GM23248 (cell line): ENCODE measurements at regions not wholly inside any gene's neighbourhood (a gene's known extent, or its start where the extent isn't known, plus 50 kb on each side); places are given as distances from the start of the nearest gene placed in this dataset.

ENCODE experiments used
- DNase-seq: peaks from one replicate; pipeline ENCODE4 v3.0.0-alpha.2; 2015
- H2AFZ ChIP-seq: fragments of 200-600 bp; sonication (generic); 2 replicates; pipeline ENCODE4 v1.6.1; 2016; ENCODE audit warnings: antibody characterized with exemption
- H3F3A ChIP-seq: fragments of 200-600 bp; sonication (generic); 2 replicates; pipeline ENCODE4 v1.6.1; 2016; ENCODE audit warnings: mild to moderate bottlenecking, antibody characterized with exemption, mixed run types; ENCODE audit not compliant: insufficient read depth
- H3K27ac ChIP-seq: fragments of 200-600 bp; sonication (generic); 2 replicates; pipeline ENCODE4 v1.5.1; 2016; ENCODE audit warnings: mild to moderate bottlenecking
- H3K27me3 ChIP-seq: fragments of 200-600 bp; sonication (generic); replicated peaks from 2 replicates; pipeline ENCODE4 v1.6.1; 2016; ENCODE audit warnings: mild to moderate bottlenecking; ENCODE audit not compliant: insufficient read depth
- H3K36me3 ChIP-seq: fragments of 200-600 bp; sonication (generic); 2 replicates; pipeline ENCODE4 v1.6.1; 2016; ENCODE audit warnings: low read depth, mild to moderate bottlenecking
- H3K4me1 ChIP-seq: fragments of 200-600 bp; sonication (generic); 2 replicates; pipeline ENCODE4 v1.6.1; 2016; ENCODE audit warnings: mild to moderate bottlenecking; ENCODE audit not compliant: insufficient read depth
- H3K4me2 ChIP-seq: fragments of 200-600 bp; sonication (generic); one replicate; pipeline ENCODE4 v1.6.1; 2016; ENCODE audit warnings: mild to moderate bottlenecking; ENCODE audit not compliant: unreplicated experiment
- H3K4me3 ChIP-seq: fragments of 200-600 bp; sonication (generic); 2 replicates; pipeline ENCODE4 v1.5.1; 2016; ENCODE audit warnings: mild to moderate bottlenecking
- H3K79me2 ChIP-seq: fragments of 200-600 bp; sonication (generic); 2 replicates; pipeline ENCODE4 v1.6.1; 2016; ENCODE audit warnings: mild to moderate bottlenecking; ENCODE audit not compliant: insufficient read depth
- H3K9ac ChIP-seq: fragments of 200-600 bp; sonication (generic); 2 replicates; pipeline ENCODE4 v1.6.1; 2016; ENCODE audit warnings: mild to moderate bottlenecking
- H3K9me2 ChIP-seq: fragments of 200-600 bp; sonication (generic); 2 replicates; pipeline ENCODE4 v1.6.1; 2016; ENCODE audit warnings: mixed run types, mild to moderate bottlenecking, moderate library complexity; ENCODE audit not compliant: insufficient read depth
- H3K9me3 ChIP-seq: fragments of 200-600 bp; sonication (generic); one replicate; pipeline ENCODE4 v1.6.1; 2017; ENCODE audit warnings: low read depth
- H4K20me1 ChIP-seq: fragments of 200-600 bp; sonication (generic); 2 replicates; pipeline ENCODE4 v1.6.0; 2016; ENCODE audit not compliant: insufficient read depth
- EZH2 ChIP-seq: fragments of 200-600 bp; sonication (generic); IDR thresholded peaks from 2 replicates; pipeline ENCODE4 v1.6.1; 2018; ENCODE audit warnings: antibody characterized with exemption, mild to moderate bottlenecking; ENCODE audit not compliant: insufficient read depth, poor library complexity, severe bottlenecking
- EZH2phosphoT487 ChIP-seq: fragments of 200-600 bp; sonication (generic); IDR thresholded peaks from 2 replicates; pipeline ENCODE4 v1.6.1; 2018; ENCODE audit warnings: antibody characterized with exemption, moderate library complexity, mild to moderate bottlenecking, low read depth; ENCODE audit not compliant: insufficient read depth
- WGBS, 2 experiments: methylation state at CpG; one replicate each; pipeline ENCODE4 v1.1.6; 2015 to 2017; ENCODE audit warnings: low lambda C conversion rate in 2 of 2, low coverage in 1 of 2; ENCODE audit errors: missing lambda C conversion rate in 2 of 2; 5-methylcytosine and 5-hydroxymethylcytosine counted together
- in situ Hi-C: fragments of 300-500 bp; cut with MboI; formaldehyde crosslinking; loops from 2 replicates; pipeline ENCODE4 v1.15.0; 2020

GRCh38 chr18:41410006-41410405 is 545.0 kb upstream of the PIK3C3 start:
- H2AFZ ChIP-seq = no peak overlapping the region
- no peak overlapping the region for H3K27ac ChIP-seq
- no peak overlapping the region for H3K4me2 ChIP-seq
- no peaks in the 10 kb centered on the region for H3K4me1 ChIP-seq
- H4K20me1 ChIP-seq = no peaks in the 10 kb centered on the region
- DNase-seq = no peak
- in situ Hi-C loops = no loop called here
- H3K9me3 ChIP-seq = no peaks in the 10 kb centered on the region
- H3K27me3 ChIP-seq = no peaks in the 10 kb centered on the region
- TF ChIP-seq EZH2 = no peak
- TF ChIP-seq EZH2phosphoT487 = no peak
- H3K9me2 ChIP-seq = no peaks in the 10 kb centered on the region
- H3K9ac ChIP-seq = no peak overlapping the region
- H3K36me3 ChIP-seq = no peaks in the 10 kb centered on the region
- no peak overlapping the region for H3K4me3 ChIP-seq
- no peaks in the 10 kb centered on the region for H3F3A ChIP-seq
- H3K79me2 ChIP-seq = no peaks in the 10 kb centered on the region

GRCh38 chr18:41406834-41407233 is 548.2 kb upstream of the PIK3C3 start:
- no peaks in the 10 kb centered on the region for H3K27me3 ChIP-seq
- H3K4me3 ChIP-seq = no peak overlapping the region
- DNase-seq = no peak
- no peaks in the 10 kb centered on the region for H4K20me1 ChIP-seq
- H3K4me1 ChIP-seq = no peaks in the 10 kb centered on the region
- H3K9me3 ChIP-seq = no peaks in the 10 kb centered on the region
- no peaks in the 10 kb centered on the region for H3K9me2 ChIP-seq
- TF ChIP-seq EZH2phosphoT487 (no peak), EZH2 (no peak)
- in situ Hi-C loops = no loop called here
- H3K79me2 ChIP-seq = no peaks in the 10 kb centered on the region
- no peak overlapping the region for H3K4me2 ChIP-seq
- H3F3A ChIP-seq = no peaks in the 10 kb centered on the region
- H3K9ac ChIP-seq = no peak overlapping the region
- no peaks in the 10 kb centered on the region for H3K36me3 ChIP-seq
- no peak overlapping the region for H3K27ac ChIP-seq
- WGBS, 2 experiments = 17 to 26% methylated on average over 2 of the region's 2 CpGs
- no peak overlapping the region for H2AFZ ChIP-seq

- no peaks in the 10 kb centered on the region for H3K36me3 ChIP-seq
- in situ Hi-C loops = no loop called here
- peaks cover 6% of the 10 kb centered on the region; the same call in 1 of the 2 replicates for H3F3A ChIP-seq
- no peak for DNase-seq
- no peaks in the 10 kb centered on the region for H3K27me3 ChIP-seq
- H2AFZ ChIP-seq = no peak overlapping the region
- no peak overlapping the region for H3K4me2 ChIP-seq
- H3K9ac ChIP-seq = no peak overlapping the region
- 56 to 58% methylated on average over 2 of the region's 2 CpGs for WGBS, 2 experiments
- no peaks in the 10 kb centered on the region for H3K79me2 ChIP-seq
- H3K9me3 ChIP-seq = no peaks in the 10 kb centered on the region
- H4K20me1 ChIP-seq = no peaks in the 10 kb centered on the region
- no peaks in the 10 kb centered on the region for H3K4me1 ChIP-seq
- H3K4me3 ChIP-seq = no peak overlapping the region
- TF ChIP-seq EZH2phosphoT487 (no peak), EZH2 (no peak)
- H3K27ac ChIP-seq = no peak overlapping the region
- H3K9me2 ChIP-seq = no peaks in the 10 kb centered on the region
Measured at GRCh38 chr18:41396861-41397260, 558.2 kb upstream of the PIK3C3 start.

- Histone ChIP-seq H3K9me3 (no peaks in the 10 kb centered on the region), H3K9ac (no peak overlapping the region), H3K27me3 (no peaks in the 10 kb centered on the region), H3F3A (peaks cover 8% of the 10 kb centered on the region; the same call in 1 of the 2 replicates), H3K79me2 (no peaks in the 10 kb centered on the region), H4K20me1 (no peaks in the 10 kb centered on the region), H3K4me1 (no peaks in the 10 kb centered on the region), H3K36me3 (no peaks in the 10 kb centered on the region), H3K27ac (no peak overlapping the region), H2AFZ (no peak overlapping the region), H3K4me2 (no peak overlapping the region), H3K9me2 (no peaks in the 10 kb centered on the region), H3K4me3 (no peak overlapping the region)
- WGBS, 2 experiments = 29 to 37% methylated on average over 3 of the region's 3 CpGs
- in situ Hi-C loops = no loop called here
- DNase-seq = no peak
- no peak for TF ChIP-seq EZH2
- no peak for TF ChIP-seq EZH2phosphoT487
Measured at GRCh38 chr18:41396211-41396610, 558.8 kb upstream of the PIK3C3 start.

GRCh38 chr18:41395695-41396094 is 559.3 kb upstream of the PIK3C3 start:
- no peak for DNase-seq
- H3K27me3 ChIP-seq = 0 out of 2 replicates have a peak, but pooled peaks cover 2% of the 10 kb centered on the region
- H3K9ac ChIP-seq = no peak overlapping the region
- H3K9me3 ChIP-seq = no peaks in the 10 kb centered on the region
- no peak overlapping the region for H3K27ac ChIP-seq
- H3K4me1 ChIP-seq = no peaks in the 10 kb centered on the region
- no peaks in the 10 kb centered on the region for H3K79me2 ChIP-seq
- H3K4me3 ChIP-seq = no peak overlapping the region
- no peaks in the 10 kb centered on the region for H3K36me3 ChIP-seq
- in situ Hi-C loops = no loop called here
- H4K20me1 ChIP-seq = no peaks in the 10 kb centered on the region
- no peaks in the 10 kb centered on the region for H3K9me2 ChIP-seq
- no peak overlapping the region for H2AFZ ChIP-seq
- H3K4me2 ChIP-seq = no peak overlapping the region
- 40 to 58% methylated on average over 1 of the region's 1 CpG for WGBS, 2 experiments
- TF ChIP-seq EZH2phosphoT487 = no peak
- TF ChIP-seq EZH2 = no peak
- peaks cover 8% of the 10 kb centered on the region; the same call in 1 of the 2 replicates for H3F3A ChIP-seq
